Testis (tissue), 2 donors: ENCODE measurements at regions not wholly inside any gene's neighbourhood (a gene's known extent, or its start where the extent isn't known, plus 50 kb on each side); places are given as distances from the start of the nearest gene placed in this dataset.

Experiments used
- POLR2A ChIP-seq: fragments of 450-650 bp; IDR thresholded peaks from one replicate; pipeline ENCODE4 v1.6.1; 2017; ENCODE audit warnings: antibody characterized with exemption, mild to moderate bottlenecking, moderate library complexity
- TF ChIP-seq, protein P1 (sequence below), 3 experiments: fragments of 450-650 bp in 2 of 3; fragments of 200-600 bp in 1 of 3; sonication (generic) in 1 of 3; IDR thresholded peaks; one replicate each; pipeline ENCODE4 v1.5.1; 2016 to 2019; ENCODE audit warnings: antibody characterized with exemption in 3 of 3, mild to moderate bottlenecking in 2 of 3, moderate library complexity in 1 of 3

DNA sequence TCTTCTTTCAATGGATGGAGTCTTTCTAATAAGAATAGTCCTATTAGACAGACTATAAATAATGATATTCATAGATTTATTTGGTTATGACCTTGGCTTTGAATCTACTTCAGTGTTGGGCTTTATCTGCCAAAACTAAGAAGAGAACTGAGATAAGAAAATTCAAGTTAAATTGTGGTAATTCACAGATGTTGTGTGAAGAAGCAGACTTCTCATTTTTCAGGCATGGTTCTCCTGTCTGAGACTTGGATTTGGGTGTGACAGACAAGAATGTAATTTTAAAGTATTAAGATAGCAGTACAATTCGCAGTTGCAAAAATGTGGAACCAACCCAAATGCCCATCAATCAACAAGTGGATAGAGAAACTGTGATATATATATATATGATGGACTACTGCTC is 124.7 kb downstream of the QPCT start:
- TF ChIP-seq, protein P1, sequence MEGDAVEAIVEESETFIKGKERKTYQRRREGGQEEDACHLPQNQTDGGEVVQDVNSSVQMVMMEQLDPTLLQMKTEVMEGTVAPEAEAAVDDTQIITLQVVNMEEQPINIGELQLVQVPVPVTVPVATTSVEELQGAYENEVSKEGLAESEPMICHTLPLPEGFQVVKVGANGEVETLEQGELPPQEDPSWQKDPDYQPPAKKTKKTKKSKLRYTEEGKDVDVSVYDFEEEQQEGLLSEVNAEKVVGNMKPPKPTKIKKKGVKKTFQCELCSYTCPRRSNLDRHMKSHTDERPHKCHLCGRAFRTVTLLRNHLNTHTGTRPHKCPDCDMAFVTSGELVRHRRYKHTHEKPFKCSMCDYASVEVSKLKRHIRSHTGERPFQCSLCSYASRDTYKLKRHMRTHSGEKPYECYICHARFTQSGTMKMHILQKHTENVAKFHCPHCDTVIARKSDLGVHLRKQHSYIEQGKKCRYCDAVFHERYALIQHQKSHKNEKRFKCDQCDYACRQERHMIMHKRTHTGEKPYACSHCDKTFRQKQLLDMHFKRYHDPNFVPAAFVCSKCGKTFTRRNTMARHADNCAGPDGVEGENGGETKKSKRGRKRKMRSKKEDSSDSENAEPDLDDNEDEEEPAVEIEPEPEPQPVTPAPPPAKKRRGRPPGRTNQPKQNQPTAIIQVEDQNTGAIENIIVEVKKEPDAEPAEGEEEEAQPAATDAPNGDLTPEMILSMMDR (IDR thresholded peaks at IDR 0.05) = no peak
- TF ChIP-seq POLR2A = no peak
